H1 (cell line): ENCODE measurements at regions not wholly inside any gene's neighbourhood (a gene's known extent, or its start where the extent isn't known, plus 50 kb on each side); places are given as distances from the start of the nearest gene placed in this dataset.

Experiments used
- CTCF ChIA-PET: fragments of 300-600 bp; sonication (Branson Sonifier 250); formaldehyde crosslinking; loops from one replicate; lab custom pipeline; 2021; ENCODE audit not compliant: partially characterized antibody; lab: Charles Lee
- POLR2A ChIA-PET: fragments of 300-600 bp; sonication (Branson Sonifier 250); formaldehyde crosslinking; loops from one replicate; lab custom pipeline; 2021; ENCODE audit warnings: inconsistent platforms; ENCODE audit not compliant: partially characterized antibody; lab: Charles Lee
- DNase-seq, 2 experiments: peaks; one replicate each; pipeline versions ENCODE4 v3.0.0 to v3.0.0-alpha.2; 2010 to 2022; ENCODE audit warnings: low spot score in 2 of 2, low read depth in 1 of 2, mixed read lengths in 1 of 2
- FAIRE-seq: peaks from 2 replicates; lab custom pipeline; 2011; peaks lifted over from hg19 to GRCh38; lab: Jason Lieb, UNC
- H2AFZ ChIP-seq: 2 replicates; pipeline ENCODE4 v1.8.1; 2012; ENCODE audit warnings: low read length, inconsistent platforms
- H2AK5ac ChIP-seq: 2 replicates; pipeline ENCODE4 v1.6.1; 2013; ENCODE audit warnings: low read depth, low read length
- H2BK120ac ChIP-seq: replicated peaks from 2 replicates; pipeline ENCODE3; 2013; ENCODE audit warnings: low read depth, low read length, inconsistent platforms
- H2BK12ac ChIP-seq: 2 replicates; pipeline ENCODE4 v1.6.1; 2013; ENCODE audit warnings: low read depth, low read length
- H2BK15ac ChIP-seq: 2 replicates; pipeline ENCODE4 v1.6.1; 2013; ENCODE audit warnings: low read length
- H2BK20ac ChIP-seq: 2 replicates; pipeline ENCODE4 v1.6.1; 2013; ENCODE audit warnings: low read length
- H2BK5ac ChIP-seq: 2 replicates; pipeline ENCODE4 v1.6.1; 2013; ENCODE audit warnings: low read depth, low read length
- H3K14ac ChIP-seq: 2 replicates; pipeline ENCODE4 v1.6.1; 2013; ENCODE audit warnings: inconsistent platforms; ENCODE audit not compliant: insufficient read length
- H3K18ac ChIP-seq: 2 replicates; pipeline ENCODE4 v1.6.1; 2013; ENCODE audit warnings: low read length; ENCODE audit errors: extremely low read depth
- H3K23ac ChIP-seq: 2 replicates; pipeline ENCODE4 v1.6.1; 2013; ENCODE audit warnings: inconsistent platforms; ENCODE audit not compliant: insufficient read length
- H3K23me2 ChIP-seq: 2 replicates; pipeline ENCODE4 v1.6.1; 2013; ENCODE audit warnings: low read depth, low read length
- H3K27ac ChIP-seq: 2 replicates; pipeline ENCODE4 v1.6.1; 2011; ENCODE audit warnings: low read depth, low read length, inconsistent platforms
- H3K27me3 ChIP-seq, 4 experiments: replicated peaks in 1 of 4; 1 replicate in 1 of 4; 2 replicates in 3 of 4; pipeline versions ENCODE4 v1.6.1 to v1.8.1; 2011 to 2013; ENCODE audit warnings: low read length in 3 of 4, mild to moderate bottlenecking in 3 of 4, inconsistent platforms in 2 of 4, mixed read lengths in 2 of 4, moderate library complexity in 1 of 4; ENCODE audit not compliant: control insufficient read depth in 3 of 4, insufficient read depth in 3 of 4; ENCODE audit errors: extremely low read depth in 1 of 4
- H3K36me3 ChIP-seq, 4 experiments: 2 replicates each; pipeline versions ENCODE4 v1.6.1 to v1.8.1; 2011 to 2013; ENCODE audit warnings: mild to moderate bottlenecking in 4 of 4, low read length in 3 of 4, moderate library complexity in 2 of 4, control low read depth in 1 of 4, inconsistent platforms in 1 of 4; ENCODE audit not compliant: insufficient read depth in 4 of 4, control insufficient read depth in 2 of 4
- H3K4ac ChIP-seq: replicated peaks from 2 replicates; pipeline ENCODE3; 2013; ENCODE audit warnings: low read length, low read depth, mixed read lengths, inconsistent platforms; ENCODE audit not compliant: insufficient read length
- H3K4me1 ChIP-seq, 4 experiments: replicated peaks in 1 of 4; 1 replicate in 1 of 4; 2 replicates in 3 of 4; pipeline versions ENCODE4 v1.6.1 to v1.8.1; 2011 to 2013; ENCODE audit warnings: low read length in 3 of 4, inconsistent platforms in 2 of 4, mixed read lengths in 1 of 4; ENCODE audit not compliant: insufficient read depth in 4 of 4, control insufficient read depth in 3 of 4
- H3K4me2 ChIP-seq, 2 experiments: 2 replicates each; pipeline versions ENCODE4 v1.6.1 to v1.8.1; 2011 to 2013; ENCODE audit warnings: low read depth in 2 of 2, low read length in 2 of 2, control low read depth in 1 of 2, inconsistent platforms in 1 of 2, mild to moderate bottlenecking in 1 of 2; ENCODE audit not compliant: insufficient read depth in 1 of 2
- H3K4me3 ChIP-seq, 4 experiments: fragments of 200-600, 300-600 bp in 1 of 4; sonication (generic), shearing (Covaris generic), sonication (Bioruptor Twin) in 1 of 4; 2 replicates each; pipeline versions ENCODE4 v1.5.1 to v1.8.1; 2011 to 2016; ENCODE audit warnings: low read length in 4 of 4, low read depth in 3 of 4, control low read depth in 2 of 4, inconsistent platforms in 2 of 4, mild to moderate bottlenecking in 2 of 4, mixed read lengths in 1 of 4, moderate library complexity in 1 of 4; ENCODE audit not compliant: insufficient read depth in 2 of 4; ENCODE audit errors: extremely low read depth in 1 of 4
- H3K56ac ChIP-seq: replicated peaks from 2 replicates; pipeline ENCODE3; 2013; ENCODE audit warnings: low read depth, mild to moderate bottlenecking, mixed read lengths, low read length, inconsistent platforms; ENCODE audit not compliant: insufficient read length
- H3K79me1 ChIP-seq: 2 replicates; pipeline ENCODE4 v1.6.1; 2013; ENCODE audit warnings: low read depth, low read length, control low read depth
- H3K79me2 ChIP-seq, 2 experiments: 2 replicates each; pipeline versions ENCODE4 v1.6.1 to v1.8.1; 2012 to 2013; ENCODE audit warnings: low read length in 2 of 2, mild to moderate bottlenecking in 2 of 2, inconsistent platforms in 1 of 2; ENCODE audit not compliant: insufficient read depth in 2 of 2, control insufficient read depth in 1 of 2
- H3K9ac ChIP-seq, 4 experiments: replicated peaks in 1 of 4; 1 replicate in 1 of 4; 2 replicates in 3 of 4; pipeline versions ENCODE4 v1.6.1 to v1.8.1; 2011 to 2013; ENCODE audit warnings: low read depth in 3 of 4, low read length in 3 of 4, control low read depth in 2 of 4, mild to moderate bottlenecking in 2 of 4, moderate library complexity in 2 of 4, inconsistent platforms in 1 of 4; ENCODE audit errors: extremely low read depth in 1 of 4
- H3K9me3 ChIP-seq, 2 experiments: 2 replicates each; pipeline versions ENCODE4 v1.6.1 to v1.8.1; 2012 to 2013; ENCODE audit warnings: mild to moderate bottlenecking in 2 of 2, moderate library complexity in 2 of 2, control low read depth in 1 of 2, inconsistent platforms in 1 of 2, low read depth in 1 of 2, low read length in 1 of 2, mixed read lengths in 1 of 2; ENCODE audit not compliant: insufficient read depth in 2 of 2
- H4K20me1 ChIP-seq, 2 experiments: replicated peaks in 1 of 2; 2 replicates each; pipeline versions ENCODE3 to v1.8.1; 2011 to 2013; ENCODE audit warnings: inconsistent platforms in 2 of 2, low read length in 2 of 2, mild to moderate bottlenecking in 1 of 2; ENCODE audit not compliant: insufficient read depth in 2 of 2, control insufficient read depth in 1 of 2
- H4K5ac ChIP-seq: 2 replicates; pipeline ENCODE4 v1.6.1; 2013; ENCODE audit warnings: low read length, low read depth, mixed read lengths, inconsistent platforms; ENCODE audit not compliant: insufficient read length
- H4K8ac ChIP-seq: 2 replicates; pipeline ENCODE4 v1.8.0; 2013; ENCODE audit warnings: mild to moderate bottlenecking, moderate library complexity, low read length, inconsistent platforms; ENCODE audit not compliant: insufficient read depth; ENCODE audit errors: extremely low read depth
- H4K91ac ChIP-seq: replicated peaks from 2 replicates; pipeline ENCODE3; 2013; ENCODE audit warnings: low read length, mixed read lengths, inconsistent platforms; ENCODE audit not compliant: insufficient read length
- EP300 ChIP-seq, 2 experiments: IDR thresholded peaks; 1 replicate in 1 of 2; 2 replicates in 1 of 2; pipeline ENCODE4 v1.6.1; 2011 to 2012; ENCODE audit warnings: low read depth in 2 of 2, low read length in 2 of 2, mild to moderate bottlenecking in 2 of 2, borderline replicate concordance in 1 of 2, inconsistent platforms in 1 of 2, moderate library complexity in 1 of 2
- NRF1 ChIP-seq: IDR thresholded peaks from 2 replicates; pipeline ENCODE4 v1.6.1; 2011; ENCODE audit warnings: mild to moderate bottlenecking, low read depth, low read length, improper control_type of control experiment
- RXRA ChIP-seq: IDR thresholded peaks from 2 replicates; pipeline ENCODE4 v1.6.1; 2011; ENCODE audit warnings: low read depth, mild to moderate bottlenecking, low read length, moderate library complexity; ENCODE audit not compliant: insufficient read depth
- YY1 ChIP-seq: IDR thresholded peaks from 2 replicates; pipeline ENCODE4 v1.6.1; 2011; ENCODE audit warnings: low read depth, mild to moderate bottlenecking, low read length

GRCh38 chr13:33531484-33531883, 245.9 kb upstream of the STARD13 start:
- no peak overlapping the region for H2BK20ac ChIP-seq
- H3K79me2 ChIP-seq, result no peaks in the 10 kb centered on the region

More at GRCh38 chr13:33531484-33531883, 245.9 kb upstream of the STARD13 start:
- no peak for FAIRE-seq
- no peak overlapping the region for H2AFZ ChIP-seq
- no peak overlapping the region for H3K4me3 ChIP-seq
- no peak overlapping the region for H3K18ac ChIP-seq
- H3K36me3 ChIP-seq, result no peaks in the 10 kb centered on the region
- H2BK120ac ChIP-seq, result no peak overlapping the region
- no peaks in the 10 kb centered on the region for H3K4me1 ChIP-seq
- no peak overlapping the region for H4K5ac ChIP-seq
- ChIA-PET POLR2A (no interaction called here), CTCF (interaction anchor here (1.0 kb wide), 1 partner anchor 11 kb away, joined by 3 read pairs; no protein-coding TSS in a partner anchor)
- H2BK12ac ChIP-seq, result no peak overlapping the region
- no peak overlapping the region for H3K4ac ChIP-seq
- no peak overlapping the region for H2BK15ac ChIP-seq
- H2AK5ac ChIP-seq, result no peak overlapping the region
- no peak overlapping the region for H4K8ac ChIP-seq
- H3K23me2 ChIP-seq, result no peaks in the 10 kb centered on the region
- no peak overlapping the region for H3K4me2 ChIP-seq
- H3K27me3 ChIP-seq, result no peaks in the 10 kb centered on the region
- H3K14ac ChIP-seq, result no peak overlapping the region
- no peaks in the 10 kb centered on the region for H4K20me1 ChIP-seq
- no peaks in the 10 kb centered on the region for H3K9me3 ChIP-seq
- TF ChIP-seq YY1 (no peak), NRF1 (no peak), EP300 (IDR thresholded peaks at IDR 0.05; ENCODE audit: borderline replicate concordance in 1 of 2, low read depth in 2 of 2, low read length in 2 of 2) (no peak), RXRA (no peak)
- no peak overlapping the region for H4K91ac ChIP-seq
- H2BK5ac ChIP-seq, result no peak overlapping the region
- H3K27ac ChIP-seq, result no peak overlapping the region
- no peak overlapping the region for H3K9ac ChIP-seq
- H3K56ac ChIP-seq, result no peak overlapping the region
- DNase-seq, result no peak
- H3K23ac ChIP-seq, result no peak overlapping the region
- H3K79me1 ChIP-seq, result no peaks in the 10 kb centered on the region
